Gastroesophageal sphincter (tissue), 4 donors: ENCODE measurements at regions not wholly inside any gene's neighbourhood (a gene's known extent, or its start where the extent isn't known, plus 50 kb on each side); places are given as distances from the start of the nearest gene placed in this dataset.

Experiments
- ATAC-seq: fragments of 150-250 bp; one replicate; pipeline ENCODE4 v1.9.1; 2016; ENCODE audit warnings: mild to moderate bottlenecking, moderate library complexity
- H3K27ac ChIP-seq, 4 donors: fragments of 200-600 bp; sonication (generic) in 3 of 4; 1 replicate in 3 of 4; 2 replicates in 1 of 4; pipeline ENCODE4 v1.5.1; 2016 to 2019
- H3K27me3 ChIP-seq: fragments of 200-600 bp; sonication (generic); one replicate; pipeline ENCODE4 v1.5.1; 2019
- H3K36me3 ChIP-seq, 2 donors: fragments of 200-600 bp; sonication (generic); one replicate each; pipeline ENCODE4 v1.5.1; 2019; ENCODE audit warnings: control low read depth in 1 of 2
- H3K4me1 ChIP-seq, 3 donors: fragments of 200-600 bp; sonication (generic); 1 replicate in 2 of 3; 2 replicates in 1 of 3; pipeline ENCODE4 v1.5.1; 2016 to 2019; ENCODE audit warnings: control low read depth in 2 of 3
- H3K4me3 ChIP-seq, 2 donors: fragments of 200-600 bp; sonication (generic); one replicate each; pipeline ENCODE4 v1.5.1; 2019; ENCODE audit warnings: mild to moderate bottlenecking in 1 of 2, moderate library complexity in 1 of 2
- H3K9me3 ChIP-seq, 3 donors: fragments of 200-600 bp; sonication (generic); one replicate each; pipeline ENCODE4 v1.5.1; 2017 to 2019; ENCODE audit warnings: control low read depth in 2 of 3
- CTCF ChIP-seq, 4 experiments: fragments of 200-600 bp in 2 of 4; fragments of 450-650 bp in 2 of 4; sonication (generic) in 1 of 4; IDR thresholded peaks; one replicate each; pipeline ENCODE4 v1.5.1; 2017 to 2019; ENCODE audit warnings: antibody characterized with exemption in 4 of 4, mild to moderate bottlenecking in 2 of 4, moderate library complexity in 2 of 4
- EP300 ChIP-seq: sonication (generic); formaldehyde crosslinking; IDR thresholded peaks from one replicate; pipeline ENCODE4 v1.6.1; 2017; ENCODE audit warnings: antibody characterized with exemption, mild to moderate bottlenecking
- POLR2A ChIP-seq, 2 donors: fragments of 450-650 bp; IDR thresholded peaks; one replicate each; pipeline ENCODE4 v1.6.1; 2017; ENCODE audit warnings: antibody characterized with exemption in 2 of 2, mild to moderate bottlenecking in 2 of 2, moderate library complexity in 1 of 2
- POLR2AphosphoS5 ChIP-seq: sonication (generic); formaldehyde crosslinking; IDR thresholded peaks from one replicate; pipeline ENCODE4 v1.6.1; 2017; ENCODE audit warnings: antibody characterized with exemption
- WGBS, 2 donors: methylation state at CpG; one replicate each; pipeline ENCODE4 v1.1.5; 2018; ENCODE audit warnings: low coverage in 1 of 2; 5-methylcytosine and 5-hydroxymethylcytosine counted together

GRCh38 chr3:177563792-177564191 lies 366.5 kb upstream of the TBL1XR1 start:
- 40 to 60% methylated on average over 1 to 3 of the region's 3 CpGs for WGBS, 2 donors
- TF ChIP-seq POLR2AphosphoS5 (no peak), EP300 (no peak), POLR2A (IDR thresholded peaks at IDR 0.05) (no peak), CTCF (IDR thresholded peaks at IDR 0.05) (no peak)
- no peak for ATAC-seq
- Histone ChIP-seq H3K4me1 (no peaks in the 10 kb centered on the region), H3K9me3 (no peaks in the 10 kb centered on the region), H3K27ac (no peak overlapping the region), H3K27me3 (no peaks in the 10 kb centered on the region), H3K4me3 (no peak overlapping the region), H3K36me3 (no peaks in the 10 kb centered on the region)

GRCh38 chr3:177565981-177566380 lies 368.7 kb upstream of the TBL1XR1 start:
- H3K4me1 ChIP-seq, result no peaks in the 10 kb centered on the region
- H3K27ac ChIP-seq, result no peak overlapping the region
- H3K9me3 ChIP-seq, result no peaks in the 10 kb centered on the region
- no peak for ATAC-seq
- no peak overlapping the region for H3K4me3 ChIP-seq
- H3K27me3 ChIP-seq, result no peaks in the 10 kb centered on the region
- 85 to 100% methylated on average over 2 of the region's 2 CpGs for WGBS, 2 donors
- no peaks in the 10 kb centered on the region for H3K36me3 ChIP-seq
- TF ChIP-seq CTCF (IDR thresholded peaks at IDR 0.05), result no peak
- TF ChIP-seq POLR2AphosphoS5, result no peak
- TF ChIP-seq POLR2A (IDR thresholded peaks at IDR 0.05), result no peak
- no peak for TF ChIP-seq EP300

DNA sequence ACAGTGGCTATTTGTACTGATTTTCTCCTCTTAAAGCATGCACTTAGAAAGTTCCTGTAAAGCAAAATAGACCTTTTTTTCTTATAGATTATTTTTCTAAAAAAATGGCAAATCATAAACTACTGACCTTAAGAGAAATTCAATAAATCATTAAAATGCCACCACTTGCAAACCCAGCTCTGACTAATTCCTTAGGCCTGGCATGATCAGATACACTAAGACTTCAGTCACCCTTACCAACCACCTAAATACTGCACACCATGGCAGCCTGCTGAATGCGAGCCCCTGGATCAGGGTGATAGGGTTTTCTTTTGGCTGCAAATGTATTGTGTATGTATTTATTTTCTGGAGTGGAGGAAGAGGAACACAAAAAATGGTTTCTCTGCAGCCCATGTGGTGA lies 370.6 kb upstream of the TBL1XR1 start:
- no peak for ATAC-seq
- Histone ChIP-seq H3K27me3 (no peaks in the 10 kb centered on the region), H3K4me3 (no peak overlapping the region), H3K9me3 (no peaks in the 10 kb centered on the region), H3K36me3 (no peaks in the 10 kb centered on the region), H3K27ac (no peak overlapping the region), H3K4me1 (peaks cover 0 to 7% (median 0%) of the 10 kb centered on the region in 3 donors)
- TF ChIP-seq EP300, result no peak
- TF ChIP-seq POLR2AphosphoS5, result no peak
- TF ChIP-seq CTCF (IDR thresholded peaks at IDR 0.05), result no peak
- no peak for TF ChIP-seq POLR2A (IDR thresholded peaks at IDR 0.05)
- WGBS, 2 donors, result 43 to 80% methylated on average over 1 of the region's 1 CpG

GRCh38 chr3:177569193-177569592 lies 371.9 kb upstream of the TBL1XR1 start:
- no peak for ATAC-seq
- H3K36me3 ChIP-seq, result no peaks in the 10 kb centered on the region
- no peak overlapping the region for H3K27ac ChIP-seq
- WGBS, 2 donors, result 96 to 98% methylated on average over 4 of the region's 4 CpGs
- H3K9me3 ChIP-seq, result no peaks in the 10 kb centered on the region
- H3K4me1 ChIP-seq, result peaks cover 0 to 7% (median 0%) of the 10 kb centered on the region in 3 donors
- H3K4me3 ChIP-seq, result no peak overlapping the region
- no peaks in the 10 kb centered on the region for H3K27me3 ChIP-seq
- TF ChIP-seq POLR2A (IDR thresholded peaks at IDR 0.05), result no peak
- TF ChIP-seq EP300, result no peak
- no peak for TF ChIP-seq POLR2AphosphoS5
- TF ChIP-seq CTCF (IDR thresholded peaks at IDR 0.05), result no peak

DNA sequence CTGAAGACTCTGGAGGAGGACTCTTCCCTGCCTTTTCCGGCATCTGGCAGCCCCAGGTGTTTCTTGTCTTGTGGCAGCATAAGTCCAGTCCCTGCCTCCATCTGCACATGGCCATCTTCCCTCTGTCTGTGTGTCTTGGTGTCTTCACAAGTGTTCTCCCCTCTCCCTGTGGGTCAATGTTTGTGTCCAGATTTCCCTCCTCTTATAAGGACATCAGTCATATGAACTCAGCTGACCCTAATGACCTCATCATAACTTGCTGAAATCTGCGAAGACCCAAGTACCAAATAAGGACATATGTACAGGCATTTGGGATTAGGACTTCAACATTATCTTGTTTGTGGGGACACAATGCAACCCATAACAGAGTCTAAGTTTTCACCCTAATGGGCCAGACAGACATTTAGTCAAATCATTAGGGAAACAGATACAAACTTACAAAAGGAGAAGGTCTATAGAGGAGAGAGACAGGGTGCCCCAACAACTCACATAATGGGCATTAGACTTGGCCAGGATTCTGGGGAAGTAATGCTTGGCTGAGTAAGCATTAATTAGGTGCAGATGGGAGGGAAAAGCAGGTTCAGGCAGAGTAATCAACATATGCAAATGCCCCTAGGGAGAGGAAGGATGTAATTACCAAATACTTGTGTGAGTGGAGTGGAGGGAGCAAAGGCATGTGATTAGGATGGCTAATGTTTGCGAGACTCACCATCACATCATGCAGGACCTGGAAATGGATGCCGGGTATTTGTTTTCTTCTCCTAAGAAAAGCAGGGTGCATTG lies 372.8 kb upstream of the TBL1XR1 start:
- no peak for TF ChIP-seq EP300
- no peak for TF ChIP-seq POLR2A (IDR thresholded peaks at IDR 0.05)
- no peak for TF ChIP-seq POLR2AphosphoS5
- no peak for TF ChIP-seq CTCF (IDR thresholded peaks at IDR 0.05)
- H3K27ac ChIP-seq, result no peak overlapping the region
- peaks cover 0 to 7% (median 0%) of the 10 kb centered on the region in 3 donors for H3K4me1 ChIP-seq
- no peaks in the 10 kb centered on the region for H3K36me3 ChIP-seq
- WGBS, 2 donors, result 74 to 91% methylated on average over 4 of the region's 4 CpGs
- H3K9me3 ChIP-seq, result no peaks in the 10 kb centered on the region
- no peaks in the 10 kb centered on the region for H3K27me3 ChIP-seq
- no peak for ATAC-seq
- H3K4me3 ChIP-seq, result no peak overlapping the region
